SK-N-SH treated with all-trans-retinoic acid at 6 μM for 48 hours (cell line): ENCODE measurements at regions not wholly inside any gene's neighbourhood (a gene's known extent, or its start where the extent isn't known, plus 50 kb on each side); places are given as distances from the start of the nearest gene placed in this dataset.

Source experiments
- ARNTL ChIP-seq: fragments of 450-650 bp; formaldehyde crosslinking; IDR thresholded peaks from 2 replicates; pipeline ENCODE4 v1.5.0; 2020; ENCODE audit warnings: low read depth, mild to moderate bottlenecking, moderate library complexity, borderline replicate concordance
- CSDC2 ChIP-seq: fragments of 250-450 bp; sonication (Bioruptor Pico); IDR thresholded peaks from 2 replicates; pipeline ENCODE4 v1.5.0; 2020; ENCODE audit warnings: mild to moderate bottlenecking, moderate library complexity
- OSR1 ChIP-seq: fragments of 250-450 bp; sonication (Bioruptor Pico); IDR thresholded peaks from 2 replicates; pipeline ENCODE4 v1.8.0; 2022; ENCODE audit warnings: moderate library complexity, mild to moderate bottlenecking, inconsistent platforms
- RARB ChIP-seq: fragments of 250-450 bp; sonication (Bioruptor Pico); IDR thresholded peaks from 2 replicates; pipeline ENCODE4 v1.8.0; 2021; ENCODE audit warnings: mild to moderate bottlenecking, moderate library complexity
- ZFP30 ChIP-seq: fragments of 450-650 bp; formaldehyde crosslinking; IDR thresholded peaks from 2 replicates; pipeline ENCODE4 v1.5.0; 2022; ENCODE audit warnings: mild to moderate bottlenecking, moderate library complexity
- ZNF565 ChIP-seq: fragments of 450-650 bp; formaldehyde crosslinking; conservative IDR thresholded peaks from 2 replicates; pipeline ENCODE4 v1.5.0; 2020; ENCODE audit warnings: low read depth, mild to moderate bottlenecking, moderate library complexity
- TF ChIP-seq, protein P1 (sequence below): fragments of 250-450 bp; sonication (Bioruptor Pico); IDR thresholded peaks from 2 replicates; pipeline ENCODE4 v1.8.0; 2020; ENCODE audit warnings: mild to moderate bottlenecking, moderate library complexity, borderline replicate concordance

DNA sequence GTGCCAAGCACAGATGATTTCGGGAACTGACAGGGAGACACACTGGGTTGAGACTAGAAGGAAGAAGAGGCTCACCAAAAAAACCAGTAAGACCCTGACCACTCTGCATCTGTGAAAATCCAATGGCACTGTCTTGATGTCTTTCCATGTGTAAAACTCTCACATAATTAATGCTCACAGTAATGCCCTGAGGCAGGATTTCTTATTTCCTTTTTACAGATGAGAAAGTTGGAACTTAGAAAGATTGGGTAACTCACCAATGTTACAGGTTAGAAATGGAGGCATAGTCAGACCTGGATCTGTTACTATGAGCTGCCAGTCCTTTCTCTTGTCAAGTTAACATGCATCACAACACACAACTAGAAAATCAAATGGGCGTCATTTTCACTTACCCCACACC lies 151.0 kb upstream of the MCHR2 start:
- TF ChIP-seq ZNF565 (CRISPR knock-in tag) = no peak
- TF ChIP-seq, protein P1, sequence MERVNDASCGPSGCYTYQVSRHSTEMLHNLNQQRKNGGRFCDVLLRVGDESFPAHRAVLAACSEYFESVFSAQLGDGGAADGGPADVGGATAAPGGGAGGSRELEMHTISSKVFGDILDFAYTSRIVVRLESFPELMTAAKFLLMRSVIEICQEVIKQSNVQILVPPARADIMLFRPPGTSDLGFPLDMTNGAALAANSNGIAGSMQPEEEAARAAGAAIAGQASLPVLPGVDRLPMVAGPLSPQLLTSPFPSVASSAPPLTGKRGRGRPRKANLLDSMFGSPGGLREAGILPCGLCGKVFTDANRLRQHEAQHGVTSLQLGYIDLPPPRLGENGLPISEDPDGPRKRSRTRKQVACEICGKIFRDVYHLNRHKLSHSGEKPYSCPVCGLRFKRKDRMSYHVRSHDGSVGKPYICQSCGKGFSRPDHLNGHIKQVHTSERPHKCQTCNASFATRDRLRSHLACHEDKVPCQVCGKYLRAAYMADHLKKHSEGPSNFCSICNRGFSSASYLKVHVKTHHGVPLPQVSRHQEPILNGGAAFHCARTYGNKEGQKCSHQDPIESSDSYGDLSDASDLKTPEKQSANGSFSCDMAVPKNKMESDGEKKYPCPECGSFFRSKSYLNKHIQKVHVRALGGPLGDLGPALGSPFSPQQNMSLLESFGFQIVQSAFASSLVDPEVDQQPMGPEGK (CRISPR knock-in tag) = no peak
- no peak for TF ChIP-seq RARB
- TF ChIP-seq OSR1 (CRISPR knock-in tag) = no peak
- TF ChIP-seq ZFP30 (CRISPR knock-in tag) = no peak
- TF ChIP-seq CSDC2 (CRISPR knock-in tag) = no peak
- TF ChIP-seq ARNTL (CRISPR knock-in tag) = no peak
